GM12874 (cell line): ENCODE measurements at regions not wholly inside any gene's neighbourhood (a gene's known extent, or its start where the extent isn't known, plus 50 kb on each side); places are given as distances from the start of the nearest gene placed in this dataset.

Experiments
- TF ChIP-seq, protein P1 (sequence below): IDR thresholded peaks from 2 replicates; pipeline ENCODE4 v1.5.1; 2011; ENCODE audit warnings: low read depth, mild to moderate bottlenecking, control low read depth, low read length, moderate library complexity; ENCODE audit not compliant: insufficient read depth

DNA sequence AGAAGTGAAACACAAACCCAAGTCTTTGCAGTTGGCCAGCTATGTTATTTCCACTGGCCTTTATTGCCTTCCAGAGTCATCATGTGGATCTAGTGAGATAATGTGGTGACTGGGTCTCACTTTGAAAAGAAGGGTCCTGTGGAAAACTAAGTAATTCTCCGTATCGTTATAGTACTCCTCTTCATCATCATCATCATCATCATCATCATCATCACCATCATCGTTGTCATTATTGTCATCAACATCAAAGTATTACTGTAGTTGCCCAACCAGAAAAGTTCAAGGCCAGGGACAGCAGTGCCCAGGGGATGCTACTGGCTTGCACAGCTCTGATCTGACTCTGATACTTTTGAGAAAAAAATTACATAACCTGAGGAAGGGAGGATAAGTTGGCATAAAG lies 295.6 kb upstream of the F9 start:
- TF ChIP-seq, protein P1, sequence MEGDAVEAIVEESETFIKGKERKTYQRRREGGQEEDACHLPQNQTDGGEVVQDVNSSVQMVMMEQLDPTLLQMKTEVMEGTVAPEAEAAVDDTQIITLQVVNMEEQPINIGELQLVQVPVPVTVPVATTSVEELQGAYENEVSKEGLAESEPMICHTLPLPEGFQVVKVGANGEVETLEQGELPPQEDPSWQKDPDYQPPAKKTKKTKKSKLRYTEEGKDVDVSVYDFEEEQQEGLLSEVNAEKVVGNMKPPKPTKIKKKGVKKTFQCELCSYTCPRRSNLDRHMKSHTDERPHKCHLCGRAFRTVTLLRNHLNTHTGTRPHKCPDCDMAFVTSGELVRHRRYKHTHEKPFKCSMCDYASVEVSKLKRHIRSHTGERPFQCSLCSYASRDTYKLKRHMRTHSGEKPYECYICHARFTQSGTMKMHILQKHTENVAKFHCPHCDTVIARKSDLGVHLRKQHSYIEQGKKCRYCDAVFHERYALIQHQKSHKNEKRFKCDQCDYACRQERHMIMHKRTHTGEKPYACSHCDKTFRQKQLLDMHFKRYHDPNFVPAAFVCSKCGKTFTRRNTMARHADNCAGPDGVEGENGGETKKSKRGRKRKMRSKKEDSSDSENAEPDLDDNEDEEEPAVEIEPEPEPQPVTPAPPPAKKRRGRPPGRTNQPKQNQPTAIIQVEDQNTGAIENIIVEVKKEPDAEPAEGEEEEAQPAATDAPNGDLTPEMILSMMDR = no peak

DNA sequence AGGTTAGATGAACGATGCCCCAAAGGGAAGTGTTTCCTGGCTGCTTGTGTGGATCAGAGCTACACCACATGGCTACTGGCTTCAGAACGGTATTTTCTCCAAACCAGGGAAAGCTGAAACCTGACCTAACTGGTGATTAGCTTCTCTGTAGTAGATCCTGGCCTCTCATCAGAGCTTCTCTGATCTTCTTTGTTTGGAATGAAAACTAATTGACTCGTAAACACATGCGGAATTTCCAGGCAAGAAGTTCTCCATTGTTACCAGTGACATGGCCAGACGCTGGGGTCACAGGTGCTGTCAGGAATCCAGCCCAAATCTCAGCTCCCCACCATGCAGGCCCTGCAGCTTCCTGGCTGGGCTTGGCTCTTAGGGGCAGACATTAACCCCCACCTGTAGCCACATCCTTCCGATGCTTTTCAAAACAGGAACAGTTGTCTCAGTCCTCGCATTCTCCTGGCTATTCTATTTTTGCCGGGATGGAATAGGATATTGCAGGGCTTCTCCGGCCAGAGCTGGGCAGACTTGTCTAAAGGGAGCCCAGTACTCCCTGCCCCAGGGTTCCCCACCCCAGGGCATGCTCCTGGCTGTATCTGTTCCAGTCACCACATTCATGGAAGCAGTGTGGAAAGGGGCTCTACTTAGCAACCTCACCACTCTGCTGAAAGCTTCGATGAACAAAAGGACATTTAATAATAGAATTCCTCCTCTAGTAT lies 305.4 kb upstream of the F9 start:
- TF ChIP-seq, protein P1 = no peak

DNA sequence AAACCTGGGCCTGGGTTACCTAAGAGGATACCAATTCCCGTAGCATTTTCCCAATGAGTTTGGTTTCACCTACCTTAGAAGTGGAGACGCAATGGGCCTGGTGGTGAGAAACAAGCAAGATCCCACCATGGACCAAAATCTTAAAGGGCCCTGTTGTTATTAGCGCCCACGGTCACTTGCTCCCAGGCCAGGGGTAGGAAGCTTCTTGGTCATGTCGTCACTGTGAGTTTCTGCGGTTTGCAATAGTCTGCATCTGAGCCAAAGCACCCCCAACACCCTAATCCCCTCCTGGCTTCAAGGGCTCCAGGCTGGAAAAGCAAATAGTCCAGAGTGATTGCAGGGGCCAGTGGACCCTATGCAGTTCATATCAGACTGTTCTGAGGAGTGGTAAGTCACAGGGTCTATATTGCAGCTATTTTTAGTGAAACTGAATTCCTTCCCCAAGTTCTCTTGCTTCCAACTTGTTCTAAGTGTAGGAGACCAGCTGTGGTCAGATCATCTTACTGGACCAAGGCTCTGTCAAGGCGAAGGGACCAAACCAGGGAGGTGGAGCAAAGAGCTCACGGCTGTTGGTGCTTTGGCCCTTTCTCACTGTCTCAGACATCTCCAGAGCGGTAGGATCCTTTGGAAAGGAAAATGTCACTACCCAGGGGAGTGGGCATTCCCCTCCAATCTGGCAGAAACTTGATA lies 307.9 kb upstream of the F9 start:
- TF ChIP-seq, protein P1 = no peak

DNA sequence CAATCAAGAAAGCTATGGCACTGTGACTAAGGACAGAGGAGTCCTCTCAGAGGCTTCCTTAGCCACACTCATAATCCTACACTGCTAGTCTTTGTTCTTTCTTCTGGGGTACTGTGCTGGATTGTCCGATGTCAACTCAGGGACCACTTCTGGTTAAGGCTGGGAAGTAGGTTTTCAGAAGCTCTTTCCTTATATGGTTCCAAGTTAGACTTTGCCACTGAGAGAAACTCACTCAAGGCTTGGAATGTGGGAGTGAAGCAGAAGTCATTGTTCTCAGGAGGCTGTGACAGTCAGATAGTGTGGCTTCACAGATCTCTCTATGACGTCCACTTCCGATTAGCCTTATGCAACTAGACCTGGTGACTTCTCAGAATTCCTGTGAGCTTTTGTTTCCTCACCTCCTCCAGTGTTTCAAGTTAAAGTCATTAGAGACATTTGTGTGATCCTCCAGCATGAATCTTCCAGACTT lies 317.3 kb upstream of the F9 start:
- TF ChIP-seq, protein P1 = no peak

DNA sequence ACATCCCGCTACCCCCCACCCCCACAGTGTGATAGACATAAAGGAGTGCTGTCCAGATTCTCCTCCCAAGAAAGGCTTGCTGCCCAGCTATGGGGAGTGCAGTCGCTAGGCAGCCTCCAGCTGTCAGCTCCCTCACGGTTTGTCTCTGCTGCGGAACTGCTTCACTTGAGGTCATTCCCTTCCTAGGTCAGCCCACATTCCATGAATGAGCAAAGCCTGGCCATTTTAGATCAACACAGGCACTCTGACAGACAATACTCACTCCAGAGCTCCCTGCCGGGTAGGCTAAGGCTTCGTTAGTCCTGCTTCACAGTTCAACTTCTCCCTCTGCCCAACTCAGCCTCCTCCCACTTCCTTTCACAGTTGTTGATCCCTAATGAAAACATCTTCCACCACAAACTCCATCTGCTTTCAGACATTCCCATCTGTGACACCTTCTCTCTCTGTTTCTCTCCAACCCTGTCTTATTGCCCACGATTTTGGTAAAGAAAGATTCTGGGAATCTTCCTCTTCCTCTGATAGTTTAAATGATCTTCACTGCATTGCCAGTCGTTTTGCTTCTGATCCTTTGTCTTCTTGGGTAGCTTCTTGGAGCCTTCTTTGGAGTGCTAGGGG lies 318.9 kb upstream of the F9 start:
- TF ChIP-seq, protein P1 = no peak

DNA sequence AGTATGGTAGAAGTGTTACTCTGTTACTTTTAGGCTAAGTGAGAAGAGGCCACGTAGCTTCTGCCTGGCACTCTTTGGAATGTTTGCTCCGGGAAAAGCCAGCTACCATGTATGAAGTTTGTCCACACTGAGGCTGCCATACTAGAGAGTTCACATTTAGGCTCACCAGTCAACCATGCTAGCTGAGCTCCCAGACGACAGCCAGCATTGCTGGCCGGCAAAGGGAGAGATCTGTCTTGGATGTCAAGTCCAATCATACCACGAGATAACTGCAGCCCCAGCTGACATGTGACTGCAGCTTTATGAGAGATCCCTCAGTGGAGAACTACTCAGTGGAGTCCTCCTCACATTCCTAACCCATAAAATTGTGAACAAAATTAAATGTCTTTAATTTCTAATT lies 321.2 kb upstream of the F9 start:
- TF ChIP-seq, protein P1 = no peak

DNA sequence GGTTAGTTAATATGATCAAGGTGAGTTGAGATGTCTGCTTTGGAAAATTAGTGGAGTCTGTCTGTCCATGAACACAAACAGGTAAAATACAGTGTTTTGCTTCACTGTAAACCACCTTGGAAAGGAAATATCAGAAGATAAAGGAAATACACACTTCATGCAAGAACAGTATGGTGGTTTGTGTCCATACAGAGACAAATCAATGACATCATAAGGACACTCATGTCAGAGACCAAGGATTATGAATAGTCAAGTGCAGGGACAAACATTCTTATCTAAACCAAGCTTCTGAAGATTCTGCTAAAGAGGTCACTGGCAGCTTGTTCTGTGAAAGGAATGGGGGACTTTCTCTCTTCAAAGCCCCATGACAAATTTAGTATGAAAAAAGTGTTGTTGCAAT lies 322.9 kb upstream of the F9 start:
- TF ChIP-seq, protein P1 = no peak
